ENCODE measurements at regions not wholly inside any gene's neighbourhood (a gene's known extent, or its start where the extent isn't known, plus 50 kb on each side); places are given as distances from the start of the nearest gene placed in this dataset.

GRCh38 chr9:2363138-2363745 is 258.3 kb upstream of the VLDLR start:
- H3K27ac ChIP-seq, result no peak overlapping the region
- TF ChIP-seq ZFX (IDR thresholded peaks at IDR 0.05; ENCODE audit: borderline replicate concordance), result no peak
- TF ChIP-seq, protein P1, sequence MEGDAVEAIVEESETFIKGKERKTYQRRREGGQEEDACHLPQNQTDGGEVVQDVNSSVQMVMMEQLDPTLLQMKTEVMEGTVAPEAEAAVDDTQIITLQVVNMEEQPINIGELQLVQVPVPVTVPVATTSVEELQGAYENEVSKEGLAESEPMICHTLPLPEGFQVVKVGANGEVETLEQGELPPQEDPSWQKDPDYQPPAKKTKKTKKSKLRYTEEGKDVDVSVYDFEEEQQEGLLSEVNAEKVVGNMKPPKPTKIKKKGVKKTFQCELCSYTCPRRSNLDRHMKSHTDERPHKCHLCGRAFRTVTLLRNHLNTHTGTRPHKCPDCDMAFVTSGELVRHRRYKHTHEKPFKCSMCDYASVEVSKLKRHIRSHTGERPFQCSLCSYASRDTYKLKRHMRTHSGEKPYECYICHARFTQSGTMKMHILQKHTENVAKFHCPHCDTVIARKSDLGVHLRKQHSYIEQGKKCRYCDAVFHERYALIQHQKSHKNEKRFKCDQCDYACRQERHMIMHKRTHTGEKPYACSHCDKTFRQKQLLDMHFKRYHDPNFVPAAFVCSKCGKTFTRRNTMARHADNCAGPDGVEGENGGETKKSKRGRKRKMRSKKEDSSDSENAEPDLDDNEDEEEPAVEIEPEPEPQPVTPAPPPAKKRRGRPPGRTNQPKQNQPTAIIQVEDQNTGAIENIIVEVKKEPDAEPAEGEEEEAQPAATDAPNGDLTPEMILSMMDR (IDR thresholded peaks at IDR 0.05), result no peak

GRCh38 chr9:2363781-2364180 is 257.8 kb upstream of the VLDLR start:
- H3K27ac ChIP-seq, result no peak overlapping the region
- TF ChIP-seq ZFX (IDR thresholded peaks at IDR 0.05; ENCODE audit: borderline replicate concordance), result no peak
- TF ChIP-seq, protein P1 (IDR thresholded peaks at IDR 0.05), result no peak

GRCh38 chr9:2367970-2368369 is 253.6 kb upstream of the VLDLR start:
- no peak overlapping the region for H3K27ac ChIP-seq
- TF ChIP-seq, protein P1 (IDR thresholded peaks at IDR 0.05), result peak; percentile 24; the same call in 1 of the 2 replicates
- no peak for TF ChIP-seq ZFX (IDR thresholded peaks at IDR 0.05; ENCODE audit: borderline replicate concordance)

DNA sequence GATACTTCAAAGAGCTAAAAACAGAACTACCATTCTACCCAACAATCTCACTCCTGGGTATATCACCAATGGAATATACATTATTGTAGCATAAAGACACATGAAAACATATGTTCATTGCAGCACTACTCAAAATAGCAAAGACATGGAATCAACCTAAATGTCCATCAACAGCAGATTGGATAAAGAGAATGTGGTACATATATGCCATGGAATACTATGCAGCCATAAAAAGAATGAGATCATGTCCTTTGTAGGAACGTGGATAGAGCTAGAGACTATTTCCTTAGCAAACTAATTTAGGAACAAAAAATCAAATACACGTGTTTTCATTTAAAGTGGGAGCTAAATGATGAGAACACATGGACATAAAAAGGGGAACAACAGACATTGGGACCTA is 247.9 kb upstream of the VLDLR start:
- no peak overlapping the region for H3K27ac ChIP-seq
- TF ChIP-seq, protein P1 (IDR thresholded peaks at IDR 0.05), result no peak
- no peak for TF ChIP-seq ZFX (IDR thresholded peaks at IDR 0.05; ENCODE audit: borderline replicate concordance)

DNA sequence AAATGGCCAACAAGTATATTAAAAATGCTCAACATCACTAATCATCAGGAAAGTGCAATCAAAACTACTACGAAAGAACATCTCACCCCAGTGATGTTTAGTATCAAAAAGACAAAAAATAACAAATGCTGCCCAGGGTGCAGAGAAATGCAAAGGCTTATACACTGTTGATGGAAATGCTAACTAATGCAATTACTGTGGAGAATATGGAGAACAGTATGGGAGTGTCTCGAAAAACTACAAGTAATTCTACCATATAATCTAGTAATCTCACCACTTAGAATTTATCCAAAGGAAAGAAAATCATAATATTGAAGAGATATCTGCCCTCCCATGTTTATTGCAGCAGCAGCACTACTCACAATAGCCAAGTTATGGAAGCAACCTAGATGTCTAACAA is 246.5 kb upstream of the VLDLR start:
- no peak overlapping the region for H3K27ac ChIP-seq
- TF ChIP-seq, protein P1 (IDR thresholded peaks at IDR 0.05), result no peak
- TF ChIP-seq ZFX (IDR thresholded peaks at IDR 0.05; ENCODE audit: borderline replicate concordance), result no peak

- H3K27ac ChIP-seq, result no peak overlapping the region
- TF ChIP-seq ZFX (IDR thresholded peaks at IDR 0.05; ENCODE audit: borderline replicate concordance), result no peak
- TF ChIP-seq, protein P1 (IDR thresholded peaks at IDR 0.05), result no peak
These were observed 244.5 kb upstream of the VLDLR start for GRCh38 chr9:2377117-2377516.

DNA sequence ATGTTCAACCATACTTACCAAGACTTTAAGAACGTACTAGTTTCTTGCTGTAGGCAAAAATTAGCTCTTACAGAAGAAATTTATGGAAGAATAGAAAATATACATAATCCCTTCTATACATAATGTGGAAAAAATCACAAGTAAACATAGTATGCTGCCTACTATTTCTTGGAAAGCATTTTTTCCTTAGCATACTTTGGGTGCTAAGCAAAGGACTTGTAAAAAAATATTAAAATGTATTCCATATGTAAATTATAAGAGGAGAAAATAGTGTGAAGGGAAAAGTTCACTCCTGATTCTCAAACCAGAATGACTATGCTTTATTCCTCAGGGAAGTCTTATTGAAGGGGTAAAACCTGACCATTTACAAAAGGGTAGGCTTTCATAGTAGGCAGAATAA is 243.8 kb upstream of the VLDLR start:
- no peak overlapping the region for H3K27ac ChIP-seq
- no peak for TF ChIP-seq ZFX (IDR thresholded peaks at IDR 0.05; ENCODE audit: borderline replicate concordance)
- TF ChIP-seq, protein P1 (IDR thresholded peaks at IDR 0.05), result no peak

Data from 22Rv1 (cell line).